ENCODE measurements at regions not wholly inside any gene's neighbourhood (a gene's known extent, or its start where the extent isn't known, plus 50 kb on each side); places are given as distances from the start of the nearest gene placed in this dataset.

- H3K4me3 Mint-ChIP-seq = no peak overlapping the region
- no peak for DNase-seq
- no peak overlapping the region for H3K27ac Mint-ChIP-seq
- no peaks in the 10 kb centered on the region for H3K9me3 Mint-ChIP-seq
- H3K4me1 Mint-ChIP-seq (ENCODE audit: low read depth in 2 of 2) = peaks cover 2 to 4% of the 10 kb centered on the region in 2 donors
- peak; percentile 58 for ATAC-seq (replicated peaks)
- H3K36me3 Mint-ChIP-seq (ENCODE audit: insufficient read depth) = no peaks in the 10 kb centered on the region
- peaks cover 6 to 8% of the 10 kb centered on the region in 2 donors for H3K27me3 Mint-ChIP-seq
Observed at GRCh38 chr13:46982856-46983582, 86.2 kb upstream of the HTR2A start.

GRCh38 chr13:46975173-46975572, 78.3 kb upstream of the HTR2A start:
- H3K36me3 Mint-ChIP-seq (ENCODE audit: insufficient read depth) = no peaks in the 10 kb centered on the region
- peaks cover 2 to 23% of the 10 kb centered on the region in 2 donors for H3K27me3 Mint-ChIP-seq
- H3K4me3 Mint-ChIP-seq = no peak overlapping the region
- ATAC-seq (replicated peaks) = no peak
- DNase-seq = no peak
- no peaks in the 10 kb centered on the region for H3K4me1 Mint-ChIP-seq (ENCODE audit: low read depth in 2 of 2)
- no peak overlapping the region for H3K27ac Mint-ChIP-seq
- peaks cover 0 to 2% of the 10 kb centered on the region in 2 donors for H3K9me3 Mint-ChIP-seq

- H3K9me3 Mint-ChIP-seq = peaks cover 0 to 3% of the 10 kb centered on the region in 2 donors
- ATAC-seq (replicated peaks) = no peak
Observed at GRCh38 chr13:46968450-46968849, 71.6 kb upstream of the HTR2A start.

GRCh38 chr13:46964789-46965527, 68.1 kb upstream of the HTR2A start:
- Mint-ChIP-seq H3K36me3 (ENCODE audit: insufficient read depth) (peaks cover 2% of the 10 kb centered on the region), H3K4me3 (no peak overlapping the region), H3K27me3 (peaks cover 22% of the 10 kb centered on the region in 2 donors), H3K9me3 (peaks cover 0 to 3% of the 10 kb centered on the region in 2 donors), H3K27ac (no peak overlapping the region), H3K4me1 (ENCODE audit: low read depth in 2 of 2) (no peaks in the 10 kb centered on the region)
- DNase-seq = no peak
- ATAC-seq (replicated peaks) = no peak

More at GRCh38 chr13:46968450-46968849, 71.6 kb upstream of the HTR2A start:
- H3K36me3 Mint-ChIP-seq (ENCODE audit: insufficient read depth) = peaks cover 2% of the 10 kb centered on the region
- no peak overlapping the region for H3K27ac Mint-ChIP-seq
- no peak overlapping the region for H3K4me3 Mint-ChIP-seq
- H3K4me1 Mint-ChIP-seq (ENCODE audit: low read depth in 2 of 2) = no peaks in the 10 kb centered on the region
- no peak for DNase-seq
- H3K27me3 Mint-ChIP-seq = peaks cover 26 to 36% of the 10 kb centered on the region in 2 donors

- DNase-seq (no peak), ATAC-seq (replicated peaks) (no peak)
- Mint-ChIP-seq H3K4me3 (no peak overlapping the region), H3K27ac (no peak overlapping the region), H3K4me1 (ENCODE audit: low read depth in 2 of 2) (no peaks in the 10 kb centered on the region), H3K9me3 (peaks cover 0 to 3% of the 10 kb centered on the region in 2 donors), H3K36me3 (ENCODE audit: insufficient read depth) (peaks cover 2% of the 10 kb centered on the region), H3K27me3 (peaks cover 13 to 17% of the 10 kb centered on the region in 2 donors)
Observed at GRCh38 chr13:46963904-46964303, 67.1 kb upstream of the HTR2A start.

- H3K36me3 Mint-ChIP-seq (ENCODE audit: insufficient read depth) = peaks cover 2% of the 10 kb centered on the region
- no peak for ATAC-seq (replicated peaks)
- H3K9me3 Mint-ChIP-seq = peaks cover 0 to 3% of the 10 kb centered on the region in 2 donors
- H3K27me3 Mint-ChIP-seq = peaks cover 13 to 30% of the 10 kb centered on the region in 2 donors
- no peaks in the 10 kb centered on the region for H3K4me1 Mint-ChIP-seq (ENCODE audit: low read depth in 2 of 2)
- DNase-seq = no peak
- H3K27ac Mint-ChIP-seq = no peak overlapping the region
- no peak overlapping the region for H3K4me3 Mint-ChIP-seq
Observed at GRCh38 chr13:46962281-46962941, 65.6 kb upstream of the HTR2A start.

GRCh38 chr13:46961719-46962118, 64.9 kb upstream of the HTR2A start:
- Mint-ChIP-seq H3K36me3 (ENCODE audit: insufficient read depth) (peaks cover 2% of the 10 kb centered on the region), H3K9me3 (peaks cover 0 to 3% of the 10 kb centered on the region in 2 donors), H3K27ac (no peak overlapping the region), H3K4me3 (no peak overlapping the region), H3K4me1 (ENCODE audit: low read depth in 2 of 2) (no peaks in the 10 kb centered on the region), H3K27me3 (peaks cover 13 to 30% of the 10 kb centered on the region in 2 donors)
- DNase-seq (no peak), ATAC-seq (replicated peaks) (no peak)

GRCh38 chr13:46953941-46954340, 57.1 kb upstream of the HTR2A start:
- Mint-ChIP-seq H3K4me3 (no peak overlapping the region), H3K4me1 (ENCODE audit: low read depth in 2 of 2) (no peaks in the 10 kb centered on the region), H3K27ac (no peak overlapping the region), H3K36me3 (ENCODE audit: insufficient read depth) (no peaks in the 10 kb centered on the region), H3K9me3 (no peaks in the 10 kb centered on the region), H3K27me3 (peaks cover 0 to 25% of the 10 kb centered on the region in 2 donors)
- ATAC-seq (replicated peaks) (no peak), DNase-seq (no peak)

GRCh38 chr13:46953331-46953730, 56.5 kb upstream of the HTR2A start:
- H3K4me1 Mint-ChIP-seq (ENCODE audit: low read depth in 2 of 2) = no peaks in the 10 kb centered on the region
- no peaks in the 10 kb centered on the region for H3K9me3 Mint-ChIP-seq
- H3K27ac Mint-ChIP-seq = no peak overlapping the region
- H3K36me3 Mint-ChIP-seq (ENCODE audit: insufficient read depth) = no peaks in the 10 kb centered on the region
- peaks cover 0 to 19% of the 10 kb centered on the region in 2 donors for H3K27me3 Mint-ChIP-seq
- DNase-seq (no peak), ATAC-seq (replicated peaks) (no peak)
- H3K4me3 Mint-ChIP-seq = no peak overlapping the region

GRCh38 chr13:46951516-46951915, 54.7 kb upstream of the HTR2A start:
- Mint-ChIP-seq H3K9me3 (no peaks in the 10 kb centered on the region), H3K27me3 (peaks cover 0 to 12% of the 10 kb centered on the region in 2 donors), H3K36me3 (ENCODE audit: insufficient read depth) (no peaks in the 10 kb centered on the region), H3K27ac (no peak overlapping the region), H3K4me3 (no peak overlapping the region), H3K4me1 (ENCODE audit: low read depth in 2 of 2) (no peaks in the 10 kb centered on the region)
- ATAC-seq (replicated peaks) (no peak), DNase-seq (no peak)

- no peak overlapping the region for H3K4me3 Mint-ChIP-seq
- DNase-seq (no peak), ATAC-seq (replicated peaks) (no peak)
- H3K27me3 Mint-ChIP-seq = peaks cover 0 to 12% of the 10 kb centered on the region in 2 donors
- H3K4me1 Mint-ChIP-seq (ENCODE audit: low read depth in 2 of 2) = no peaks in the 10 kb centered on the region
- H3K9me3 Mint-ChIP-seq = peaks cover 0 to 5% of the 10 kb centered on the region in 2 donors
- no peak overlapping the region for H3K27ac Mint-ChIP-seq
- H3K36me3 Mint-ChIP-seq (ENCODE audit: insufficient read depth) = no peaks in the 10 kb centered on the region
Observed at GRCh38 chr13:46949211-46949610, 52.4 kb upstream of the HTR2A start.

- DNase-seq (no peak), ATAC-seq (replicated peaks) (no peak)
- Mint-ChIP-seq H3K27ac (no peak overlapping the region), H3K4me1 (ENCODE audit: low read depth in 2 of 2) (no peaks in the 10 kb centered on the region), H3K36me3 (ENCODE audit: insufficient read depth) (no peaks in the 10 kb centered on the region), H3K4me3 (no peak overlapping the region), H3K27me3 (peaks cover 0 to 12% of the 10 kb centered on the region in 2 donors), H3K9me3 (peaks cover 0 to 5% of the 10 kb centered on the region in 2 donors)
Observed at GRCh38 chr13:46948338-46948737, 51.5 kb upstream of the HTR2A start.

- ATAC-seq (replicated peaks) (no peak), DNase-seq (no peak)
- H3K36me3 Mint-ChIP-seq (ENCODE audit: insufficient read depth) = no peaks in the 10 kb centered on the region
- peaks cover 0 to 12% of the 10 kb centered on the region in 2 donors for H3K27me3 Mint-ChIP-seq
- H3K9me3 Mint-ChIP-seq = peaks cover 0 to 5% of the 10 kb centered on the region in 2 donors
- no peaks in the 10 kb centered on the region for H3K4me1 Mint-ChIP-seq (ENCODE audit: low read depth in 2 of 2)
- H3K27ac Mint-ChIP-seq = no peak overlapping the region
- H3K4me3 Mint-ChIP-seq = no peak overlapping the region
Observed at GRCh38 chr13:46947425-46948191, 50.8 kb upstream of the HTR2A start.
